Psoas muscle (tissue), 7 donors: ENCODE measurements at regions not wholly inside any gene's neighbourhood (a gene's known extent, or its start where the extent isn't known, plus 50 kb on each side); places are given as distances from the start of the nearest gene placed in this dataset.

Source experiments
- ATAC-seq, 4 donors: fragments of 200-7000 bp; cut with Tn5 transposase; one replicate each; pipeline ENCODE4 v1.9.1; 2020; ENCODE audit warnings: moderate library complexity in 3 of 4, mild to moderate bottlenecking in 2 of 4
- DNase-seq, 2 donors: peaks; one replicate each; pipeline ENCODE4 v3.0.0-alpha.2; 2020
- H3K27ac ChIP-seq: fragments of 200-600 bp; one replicate; pipeline ENCODE4 v1.8.0; 2022
- H3K27me3 ChIP-seq, 3 donors: fragments of 200-600 bp in 1 of 3; one replicate each; pipeline versions ENCODE4 v1.6.1 to v1.8.0; 2013 to 2022; ENCODE audit warnings: low read length in 2 of 3, mild to moderate bottlenecking in 2 of 3, moderate library complexity in 1 of 3; ENCODE audit not compliant: insufficient read depth in 3 of 3
- H3K36me3 ChIP-seq, 2 donors: fragments of 200-600 bp in 1 of 2; one replicate each; pipeline versions ENCODE4 v1.6.1 to v1.8.0; 2013 to 2022; ENCODE audit warnings: low read depth in 1 of 2, mild to moderate bottlenecking in 1 of 2, moderate library complexity in 1 of 2; ENCODE audit not compliant: insufficient read depth in 1 of 2
- H3K4me1 ChIP-seq: fragments of 200-600 bp; one replicate; pipeline ENCODE4 v1.8.0; 2022
- H3K4me3 ChIP-seq: fragments of 200-600 bp; one replicate; pipeline ENCODE4 v1.8.0; 2022; ENCODE audit warnings: mild to moderate bottlenecking
- H3K9me3 ChIP-seq: fragments of 200-600 bp; one replicate; pipeline ENCODE4 v1.8.0; 2022
- WGBS, 3 donors: extraction: QIAGEN DNeasy Blood & Tissue Kit; methylation state at CpG; one replicate each; pipeline versions ENCODE4 v1.1.6 to v1.1.7; 2013; 5-methylcytosine and 5-hydroxymethylcytosine counted together
- intact Hi-C, 2 donors: fragments of 100-400 bp; cut with DNase I; formaldehyde crosslinking; loops; one replicate each; pipeline versions ENCODE4 v1.11.0 to v1.14.2; 2022
- TF ChIP-seq, protein P1 (sequence below): fragments of 200-600 bp; IDR thresholded peaks from one replicate; pipeline ENCODE4 v1.8.0; 2022; ENCODE audit warnings: antibody characterized with exemption
- donor health status: healthy with polysubstance abuse.
- donor health status: DM: no; HTN: no; CAD: no; lungs with moderate emphysema.
- donor health status: Bipolar disorder and iron deficiency.
- donor health status: healthy.
- donor health status: DM: yes; HTN: yes; CAD: no.
- donor health status: DM: no; HTN: no; CAD: no.
- donor health status: DM: yes; HTN: yes; CAD: no.

GRCh38 chr2:15736396-15737180 is 144.9 kb downstream of the DDX1 start:
- TF ChIP-seq, protein P1, sequence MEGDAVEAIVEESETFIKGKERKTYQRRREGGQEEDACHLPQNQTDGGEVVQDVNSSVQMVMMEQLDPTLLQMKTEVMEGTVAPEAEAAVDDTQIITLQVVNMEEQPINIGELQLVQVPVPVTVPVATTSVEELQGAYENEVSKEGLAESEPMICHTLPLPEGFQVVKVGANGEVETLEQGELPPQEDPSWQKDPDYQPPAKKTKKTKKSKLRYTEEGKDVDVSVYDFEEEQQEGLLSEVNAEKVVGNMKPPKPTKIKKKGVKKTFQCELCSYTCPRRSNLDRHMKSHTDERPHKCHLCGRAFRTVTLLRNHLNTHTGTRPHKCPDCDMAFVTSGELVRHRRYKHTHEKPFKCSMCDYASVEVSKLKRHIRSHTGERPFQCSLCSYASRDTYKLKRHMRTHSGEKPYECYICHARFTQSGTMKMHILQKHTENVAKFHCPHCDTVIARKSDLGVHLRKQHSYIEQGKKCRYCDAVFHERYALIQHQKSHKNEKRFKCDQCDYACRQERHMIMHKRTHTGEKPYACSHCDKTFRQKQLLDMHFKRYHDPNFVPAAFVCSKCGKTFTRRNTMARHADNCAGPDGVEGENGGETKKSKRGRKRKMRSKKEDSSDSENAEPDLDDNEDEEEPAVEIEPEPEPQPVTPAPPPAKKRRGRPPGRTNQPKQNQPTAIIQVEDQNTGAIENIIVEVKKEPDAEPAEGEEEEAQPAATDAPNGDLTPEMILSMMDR: no peak
- 95 to 97% (median 96%) methylated on average over 4 of the region's 4 CpGs for WGBS, 3 donors

GRCh38 chr2:15737314-15738224 is 145.9 kb downstream of the DDX1 start:
- DNase-seq (no peak), ATAC-seq (no peak)
- TF ChIP-seq, protein P1: no peak
- no peak overlapping the region for H3K4me3 ChIP-seq
- no peaks in the 10 kb centered on the region for H3K36me3 ChIP-seq
- no peaks in the 10 kb centered on the region for H3K9me3 ChIP-seq
- H3K27ac ChIP-seq: no peak overlapping the region
- peaks cover 4% of the 10 kb centered on the region for H3K4me1 ChIP-seq
- intact Hi-C loops: no loop called here
- H3K27me3 ChIP-seq: no peaks in the 10 kb centered on the region
- WGBS, 3 donors: 95 to 97% (median 96%) methylated on average over 5 of the region's 5 CpGs

More at GRCh38 chr2:15736396-15737180, 144.9 kb downstream of the DDX1 start:
- no peak for DNase-seq
- no peaks in the 10 kb centered on the region for H3K9me3 ChIP-seq
- no peaks in the 10 kb centered on the region for H3K27me3 ChIP-seq
- H3K36me3 ChIP-seq: no peaks in the 10 kb centered on the region
- no peak overlapping the region for H3K27ac ChIP-seq
- no peak overlapping the region for H3K4me3 ChIP-seq
- ATAC-seq: no peak
- intact Hi-C loops: no loop called here
- H3K4me1 ChIP-seq: peaks cover 4% of the 10 kb centered on the region

GRCh38 chr2:15738225-15738546 is 146.5 kb downstream of the DDX1 start:
- DNase-seq: no peak
- intact Hi-C loops: no loop called here
- WGBS, 3 donors: 94 to 96% (median 95%) methylated on average over 7 of the region's 7 CpGs

GRCh38 chr2:15738943-15739342 is 147.3 kb downstream of the DDX1 start:
- intact Hi-C loops: no loop called here
- 93 to 96% (median 95%) methylated on average over 5 of the region's 5 CpGs for WGBS, 3 donors
- H3K27ac ChIP-seq: no peak overlapping the region

More at GRCh38 chr2:15738225-15738546, 146.5 kb downstream of the DDX1 start:
- TF ChIP-seq, protein P1: no peak
- ATAC-seq: no peak
- Histone ChIP-seq H3K4me1 (peaks cover 4% of the 10 kb centered on the region), H3K4me3 (no peak overlapping the region), H3K9me3 (no peaks in the 10 kb centered on the region), H3K27me3 (no peaks in the 10 kb centered on the region), H3K27ac (no peak overlapping the region), H3K36me3 (no peaks in the 10 kb centered on the region)

More at GRCh38 chr2:15738943-15739342, 147.3 kb downstream of the DDX1 start:
- Histone ChIP-seq H3K27me3 (no peaks in the 10 kb centered on the region), H3K4me1 (peaks cover 4% of the 10 kb centered on the region), H3K36me3 (no peaks in the 10 kb centered on the region), H3K9me3 (no peaks in the 10 kb centered on the region), H3K4me3 (no peak overlapping the region)
- no peak for DNase-seq
- no peak for ATAC-seq
- TF ChIP-seq, protein P1: no peak
